ENCODE measurements at regions not wholly inside any gene's neighbourhood (a gene's known extent, or its start where the extent isn't known, plus 50 kb on each side); places are given as distances from the start of the nearest gene placed in this dataset.

DNA sequence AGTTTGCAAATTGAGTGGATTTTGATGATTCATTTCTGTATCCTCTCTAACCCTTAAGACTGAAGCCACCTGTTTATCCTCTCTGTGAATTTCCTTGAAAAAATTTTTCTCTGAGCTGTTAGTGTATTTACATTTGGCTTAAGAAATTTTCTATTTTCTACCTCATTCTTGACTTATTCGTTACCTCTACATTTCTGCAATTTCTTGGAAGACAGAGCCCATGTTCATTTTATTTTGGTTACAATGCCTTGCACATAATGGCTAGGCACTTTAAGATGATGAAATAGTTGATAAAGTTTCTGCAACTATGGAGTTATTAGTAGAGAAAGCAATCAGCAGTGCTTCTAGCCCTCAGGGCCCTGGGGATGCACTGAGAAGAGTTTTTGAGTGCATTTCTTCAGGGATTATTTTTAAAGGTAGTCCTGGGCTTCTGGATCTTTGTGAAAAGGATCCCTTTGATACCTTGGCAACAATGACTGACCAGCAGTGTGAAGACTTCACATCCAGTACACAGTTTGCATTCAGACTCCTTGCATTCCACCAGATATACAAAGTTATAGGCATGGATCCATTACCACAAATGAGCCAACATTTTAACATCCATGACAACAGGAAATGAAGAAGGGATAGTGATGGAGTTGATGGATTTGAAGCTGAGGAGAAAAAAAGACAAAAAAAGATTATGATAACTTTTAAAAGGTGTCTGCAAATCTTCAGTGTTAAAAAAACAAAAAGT lies 68.2 kb downstream of the CH25H start:
- ATAC-seq: no peak
- Histone ChIP-seq H3K4me1 (ENCODE audit: control insufficient read depth in 2 of 2, insufficient read depth in 2 of 2, low read length in 2 of 2) (no peaks in the 10 kb centered on the region), H3K4me3 (ENCODE audit: low read length) (no peak overlapping the region), H3K9me3 (ENCODE audit: control insufficient read depth in 2 of 3, low read length in 3 of 3) (no peaks in the 10 kb centered on the region), H3K27me3 (ENCODE audit: control insufficient read depth in 2 of 2, insufficient read depth in 2 of 2, low read length in 2 of 2) (no peaks in the 10 kb centered on the region), H3K27ac (ENCODE audit: low read depth, low read length) (no peak overlapping the region), H3K36me3 (ENCODE audit: control insufficient read depth in 2 of 3, insufficient read depth in 3 of 3, low read length in 3 of 3) (no peaks in the 10 kb centered on the region)
- ChIA-PET CTCF (no interaction called here), POLR2A (no interaction called here)
- Mint-ChIP-seq H3K4me1 (peaks cover 0 to 10% (median 0%) of the 10 kb centered on the region in 7 donors), H3K4me3 (no peak overlapping the region), H3K27ac (no peak overlapping the region), H3K36me3 (no peaks in the 10 kb centered on the region), H3K9me3 (peaks cover 0 to 5% (median 0%) of the 10 kb centered on the region in 11 donors), H3K27me3 (peaks cover 0 to 22% (median 0%) of the 10 kb centered on the region in 5 donors)
- DNase-seq: no peak
- intact Hi-C loops (cut with micrococcal nuclease): no loop called here

DNA sequence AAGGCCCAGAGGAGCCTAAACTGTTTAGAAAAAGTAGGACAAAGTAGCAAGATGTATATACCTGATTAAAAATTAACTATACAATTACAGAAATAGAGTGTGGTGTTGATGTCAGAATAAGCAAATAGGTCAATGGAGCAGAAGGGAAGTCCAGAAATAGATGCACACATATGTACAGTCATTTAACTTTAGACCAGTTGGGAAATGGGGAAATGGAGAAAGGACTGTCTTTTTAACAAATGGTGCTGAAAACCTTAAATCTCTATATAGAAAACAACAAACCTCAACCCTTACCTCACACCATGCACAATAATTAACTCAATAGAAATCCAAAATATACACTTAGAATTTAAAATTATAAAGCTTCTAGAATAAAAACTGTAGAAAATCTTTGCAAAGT lies 72.2 kb downstream of the CH25H start:
- no peak for ATAC-seq
- no peaks in the 10 kb centered on the region for H3K4me1 Mint-ChIP-seq

DNA sequence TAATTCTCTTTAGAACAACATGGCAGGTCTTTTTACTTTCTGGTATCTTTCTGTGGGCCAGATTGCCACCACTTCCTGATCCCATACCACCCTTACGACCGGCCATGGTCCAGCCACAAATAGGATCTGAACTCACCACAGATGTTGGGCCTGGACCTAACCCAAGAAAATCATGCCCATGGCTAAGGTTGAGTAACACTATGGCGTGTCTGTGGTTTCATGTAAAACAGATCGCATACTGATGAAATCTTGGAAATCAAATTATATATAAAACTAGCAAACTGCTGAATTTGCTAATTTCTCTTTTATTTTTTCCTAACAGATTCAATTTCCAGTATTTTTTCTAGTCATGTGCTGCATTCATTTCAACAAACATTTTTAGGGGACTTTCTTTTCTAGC lies 77.2 kb downstream of the CH25H start:
- Mint-ChIP-seq H3K36me3 (no peaks in the 10 kb centered on the region), H3K27ac (no peak overlapping the region), H3K27me3 (peaks cover 4 to 54% (median 8%) of the 10 kb centered on the region in 5 donors), H3K9me3 (peaks cover 0 to 2% (median 0%) of the 10 kb centered on the region in 11 donors), H3K4me1 (no peaks in the 10 kb centered on the region), H3K4me3 (no peak overlapping the region)
- DNase-seq: no peak
- H3K4me1 ChIP-seq (ENCODE audit: control insufficient read depth in 2 of 2, insufficient read depth in 2 of 2, low read length in 2 of 2): no peaks in the 10 kb centered on the region
- no peaks in the 10 kb centered on the region for H3K36me3 ChIP-seq (ENCODE audit: control insufficient read depth in 2 of 3, insufficient read depth in 3 of 3, low read length in 3 of 3)
- ChIA-PET CTCF (no interaction called here), POLR2A (no interaction called here)
- no peak overlapping the region for H3K4me3 ChIP-seq (ENCODE audit: low read length)
- H3K27me3 ChIP-seq (ENCODE audit: control insufficient read depth in 2 of 2, insufficient read depth in 2 of 2, low read length in 2 of 2): no peaks in the 10 kb centered on the region
- ATAC-seq: no peak
- intact Hi-C loops (cut with micrococcal nuclease): no loop called here
- no peaks in the 10 kb centered on the region for H3K9me3 ChIP-seq (ENCODE audit: control insufficient read depth in 2 of 3, low read length in 3 of 3)
- H3K27ac ChIP-seq (ENCODE audit: low read depth, low read length): no peak overlapping the region

More for the DNA sequence above, 72.2 kb downstream of the CH25H start:
- H3K27me3 ChIP-seq (ENCODE audit: control insufficient read depth in 2 of 2, insufficient read depth in 2 of 2, low read length in 2 of 2): no peaks in the 10 kb centered on the region
- H3K4me3 ChIP-seq (ENCODE audit: low read length): no peak overlapping the region
- no peak overlapping the region for H3K27ac Mint-ChIP-seq
- ChIA-PET POLR2A (no interaction called here), CTCF (no interaction called here)
- intact Hi-C loops (cut with micrococcal nuclease): no loop called here
- no peaks in the 10 kb centered on the region for H3K4me1 ChIP-seq (ENCODE audit: control insufficient read depth in 2 of 2, insufficient read depth in 2 of 2, low read length in 2 of 2)
- H3K36me3 Mint-ChIP-seq: no peaks in the 10 kb centered on the region
- no peaks in the 10 kb centered on the region for H3K36me3 ChIP-seq (ENCODE audit: control insufficient read depth in 2 of 3, insufficient read depth in 3 of 3, low read length in 3 of 3)
- no peaks in the 10 kb centered on the region for H3K9me3 ChIP-seq (ENCODE audit: control insufficient read depth in 2 of 3, low read length in 3 of 3)
- H3K27me3 Mint-ChIP-seq: peaks cover 0 to 40% (median 0%) of the 10 kb centered on the region in 5 donors
- DNase-seq: no peak
- no peak overlapping the region for H3K27ac ChIP-seq (ENCODE audit: low read depth, low read length)
- H3K4me3 Mint-ChIP-seq: no peak overlapping the region
- peaks cover 0 to 5% (median 0%) of the 10 kb centered on the region in 11 donors for H3K9me3 Mint-ChIP-seq

DNA sequence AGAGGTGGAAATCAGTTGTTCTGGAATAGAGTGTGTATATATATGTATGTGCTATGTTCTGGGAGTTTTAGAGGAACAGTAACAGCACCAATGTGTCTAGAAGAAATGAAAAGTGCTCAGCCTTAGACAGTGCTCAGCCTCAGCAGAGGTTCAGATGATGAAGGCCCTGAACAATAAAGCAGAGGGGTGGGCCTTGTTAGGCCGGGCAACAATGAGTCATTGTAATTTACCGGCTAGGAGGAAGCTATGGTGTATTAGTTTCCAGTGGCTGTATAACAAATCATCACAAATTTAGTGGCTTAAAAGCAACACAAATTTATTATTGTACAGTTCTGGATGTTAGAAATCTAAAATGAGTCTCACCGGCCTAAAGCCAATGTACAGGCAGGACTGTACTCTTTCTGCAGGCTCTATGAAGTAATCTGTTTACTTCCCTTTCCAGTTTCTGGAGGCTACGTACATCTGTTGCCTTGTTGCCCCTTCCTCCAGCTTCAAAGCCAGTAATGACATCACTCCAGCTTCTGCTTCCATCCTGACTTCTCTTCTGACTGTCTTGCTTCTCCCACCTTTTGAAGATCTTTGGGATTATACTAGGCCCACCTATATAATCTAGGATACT lies 84.6 kb downstream of the CH25H start:
- peak; percentile 78 for ATAC-seq
- ChIA-PET CTCF (no interaction called here), POLR2A (no interaction called here)
- H3K36me3 Mint-ChIP-seq: no peaks in the 10 kb centered on the region
- H3K27me3 Mint-ChIP-seq: peaks cover 13 to 48% (median 21%) of the 10 kb centered on the region in 5 donors
- no peak overlapping the region for H3K4me3 Mint-ChIP-seq
- no peak overlapping the region for H3K27ac Mint-ChIP-seq
- H3K36me3 ChIP-seq (ENCODE audit: control insufficient read depth in 2 of 3, insufficient read depth in 3 of 3, low read length in 3 of 3): no peaks in the 10 kb centered on the region
- no peak overlapping the region for H3K4me3 ChIP-seq (ENCODE audit: low read length)
- no peaks in the 10 kb centered on the region for H3K27me3 ChIP-seq (ENCODE audit: control insufficient read depth in 2 of 2, insufficient read depth in 2 of 2, low read length in 2 of 2)
- H3K4me1 Mint-ChIP-seq: no peaks in the 10 kb centered on the region
- no peaks in the 10 kb centered on the region for H3K9me3 Mint-ChIP-seq
- H3K4me1 ChIP-seq (ENCODE audit: control insufficient read depth in 2 of 2, insufficient read depth in 2 of 2, low read length in 2 of 2): no peaks in the 10 kb centered on the region
- no peak overlapping the region for H3K27ac ChIP-seq (ENCODE audit: low read depth, low read length)
- intact Hi-C loops (cut with micrococcal nuclease): no loop called here
- no peak for DNase-seq
- H3K9me3 ChIP-seq (ENCODE audit: control insufficient read depth in 2 of 3, low read length in 3 of 3): no peaks in the 10 kb centered on the region

DNA sequence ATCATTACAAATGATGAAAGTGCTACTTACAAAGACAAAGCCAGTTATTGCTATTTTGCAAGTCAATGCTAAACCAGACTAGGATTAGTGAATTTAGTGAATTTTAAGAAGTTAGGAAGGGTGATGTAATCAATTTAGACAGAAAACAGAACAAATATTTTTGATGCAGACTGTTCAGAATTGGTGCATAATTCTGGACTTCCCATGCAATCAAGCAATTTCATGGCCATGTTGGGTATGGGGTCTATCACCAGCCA lies 85.4 kb downstream of the CH25H start:
- Histone ChIP-seq H3K4me3 (ENCODE audit: low read length) (no peak overlapping the region), H3K27ac (ENCODE audit: low read depth, low read length) (no peak overlapping the region), H3K27me3 (ENCODE audit: control insufficient read depth in 2 of 2, insufficient read depth in 2 of 2, low read length in 2 of 2) (no peaks in the 10 kb centered on the region), H3K36me3 (ENCODE audit: control insufficient read depth in 2 of 3, insufficient read depth in 3 of 3, low read length in 3 of 3) (no peaks in the 10 kb centered on the region), H3K9me3 (ENCODE audit: control insufficient read depth in 2 of 3, low read length in 3 of 3) (no peaks in the 10 kb centered on the region), H3K4me1 (ENCODE audit: control insufficient read depth in 2 of 2, insufficient read depth in 2 of 2, low read length in 2 of 2) (no peaks in the 10 kb centered on the region)
- Mint-ChIP-seq H3K36me3 (no peaks in the 10 kb centered on the region), H3K9me3 (no peaks in the 10 kb centered on the region), H3K4me3 (no peak overlapping the region), H3K27me3 (peaks cover 13 to 51% (median 23%) of the 10 kb centered on the region in 5 donors), H3K27ac (no peak overlapping the region), H3K4me1 (no peaks in the 10 kb centered on the region)
- ChIA-PET POLR2A (no interaction called here), CTCF (no interaction called here)
- DNase-seq (no peak), ATAC-seq (no peak)
- intact Hi-C loops (cut with micrococcal nuclease): no loop called here

DNA sequence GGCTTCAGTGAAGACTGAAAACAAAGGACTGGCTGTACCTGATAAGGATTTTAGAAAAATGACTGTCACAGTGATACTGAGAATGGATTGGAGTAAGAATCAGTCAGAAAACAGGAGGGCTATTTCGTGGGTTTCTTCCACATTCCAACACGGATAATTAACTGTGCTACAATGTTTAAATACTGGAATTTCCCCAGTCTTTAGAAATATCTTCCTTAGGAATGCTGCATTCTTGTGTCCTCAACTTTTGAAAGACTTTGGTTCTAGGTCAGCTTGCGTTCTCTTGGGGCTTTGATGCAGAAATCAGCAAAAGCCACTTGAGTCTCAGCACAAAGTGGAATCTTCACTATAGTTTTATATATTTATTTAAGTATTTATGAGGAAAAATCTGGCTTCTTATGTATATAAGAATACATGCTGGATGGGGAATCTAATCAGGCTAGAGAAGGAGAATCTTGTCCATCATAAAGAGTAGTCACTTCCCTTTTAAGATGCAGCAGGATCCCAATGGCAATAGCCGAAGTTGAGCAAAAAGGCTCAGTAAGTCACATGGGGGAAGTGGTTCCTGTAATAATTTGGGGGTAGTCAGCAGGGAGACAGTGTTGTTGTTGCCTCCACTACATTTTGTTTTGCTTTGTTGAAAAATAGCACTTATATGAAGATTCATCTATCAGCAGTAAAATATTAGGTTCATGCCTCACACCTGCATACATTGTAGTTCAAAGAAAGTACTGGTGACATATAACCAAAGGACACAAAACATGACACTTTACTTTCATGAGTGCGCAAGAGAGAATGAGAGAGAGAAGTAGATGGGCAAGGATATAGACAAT lies 86.0 kb downstream of the CH25H start:
- CTCF ChIA-PET: no interaction called here
- Mint-ChIP-seq H3K27me3 (peaks cover 16 to 52% (median 26%) of the 10 kb centered on the region in 5 donors), H3K27ac (no peak overlapping the region)

More for the DNA sequence above, 86.0 kb downstream of the CH25H start:
- intact Hi-C loops (cut with micrococcal nuclease): no loop called here
- H3K4me3 Mint-ChIP-seq: no peak overlapping the region
- no peaks in the 10 kb centered on the region for H3K27me3 ChIP-seq (ENCODE audit: control insufficient read depth in 2 of 2, insufficient read depth in 2 of 2, low read length in 2 of 2)
- no peaks in the 10 kb centered on the region for H3K4me1 ChIP-seq (ENCODE audit: control insufficient read depth in 2 of 2, insufficient read depth in 2 of 2, low read length in 2 of 2)
- no peaks in the 10 kb centered on the region for H3K36me3 Mint-ChIP-seq
- no peak overlapping the region for H3K27ac ChIP-seq (ENCODE audit: low read depth, low read length)
- ATAC-seq: no peak
- POLR2A ChIA-PET: no interaction called here
- H3K4me1 Mint-ChIP-seq: no peaks in the 10 kb centered on the region
- H3K4me3 ChIP-seq (ENCODE audit: low read length): no peak overlapping the region
- no peaks in the 10 kb centered on the region for H3K9me3 ChIP-seq (ENCODE audit: control insufficient read depth in 2 of 3, low read length in 3 of 3)
- no peak for DNase-seq
- no peaks in the 10 kb centered on the region for H3K9me3 Mint-ChIP-seq
- no peaks in the 10 kb centered on the region for H3K36me3 ChIP-seq (ENCODE audit: control insufficient read depth in 2 of 3, insufficient read depth in 3 of 3, low read length in 3 of 3)
